ENCODE measurements at regions not wholly inside any gene's neighbourhood (a gene's known extent, or its start where the extent isn't known, plus 50 kb on each side); places are given as distances from the start of the nearest gene placed in this dataset.

- Mint-ChIP-seq H3K27me3 (peaks cover 4% of the 10 kb centered on the region), H3K4me1 (peaks cover 27% of the 10 kb centered on the region), H3K36me3 (ENCODE audit: low read depth) (no peaks in the 10 kb centered on the region), H3K27ac (no peak overlapping the region), H3K9me3 (ENCODE audit: low read depth) (no peaks in the 10 kb centered on the region), H3K4me3 (no peak overlapping the region)
- DNase-seq (no peak), ATAC-seq (no peak)
- intact Hi-C loops (cut with DNase I, micrococcal nuclease) = no loop called here
- ChIA-PET CTCF (interaction anchor here (1.1 kb wide), 1 partner anchor 48 kb away, joined by 3 read pairs; no protein-coding TSS in a partner anchor), POLR2A (no interaction called here)
Observed at GRCh38 chrX:134715930-134716619, 57.8 kb upstream of the PLAC1 start.

GRCh38 chrX:134714633-134715110, 56.4 kb upstream of the PLAC1 start:
- Mint-ChIP-seq H3K9me3 (ENCODE audit: low read depth) (no peaks in the 10 kb centered on the region), H3K27me3 (peaks cover 4% of the 10 kb centered on the region), H3K36me3 (ENCODE audit: low read depth) (no peaks in the 10 kb centered on the region), H3K4me3 (no peak overlapping the region), H3K4me1 (peaks cover 26% of the 10 kb centered on the region), H3K27ac (no peak overlapping the region)
- ChIA-PET CTCF (no interaction called here), POLR2A (no interaction called here)
- no peak for DNase-seq
- intact Hi-C loops (cut with DNase I, micrococcal nuclease) = no loop called here
- ATAC-seq = no peak

GRCh38 chrX:134713618-134714107, 55.4 kb upstream of the PLAC1 start:
- Mint-ChIP-seq H3K27ac (no peak overlapping the region), H3K36me3 (ENCODE audit: low read depth) (no peaks in the 10 kb centered on the region), H3K9me3 (ENCODE audit: low read depth) (no peaks in the 10 kb centered on the region), H3K27me3 (peaks cover 4% of the 10 kb centered on the region), H3K4me1 (peaks cover 20% of the 10 kb centered on the region), H3K4me3 (no peak overlapping the region)
- POLR2A ChIA-PET = no interaction called here
- CTCF ChIA-PET = no interaction called here
- no peak for DNase-seq
- ATAC-seq = no peak
- intact Hi-C loops (cut with DNase I, micrococcal nuclease) = no loop called here

- intact Hi-C loops (cut with DNase I, micrococcal nuclease) = no loop called here
- ChIA-PET POLR2A (no interaction called here), CTCF (interaction anchor here (1.3 kb wide), 1 partner anchor 588 kb away, joined by 3 read pairs; no protein-coding TSS in a partner anchor)
- DNase-seq (no peak), ATAC-seq (peak; percentile 23)
- Mint-ChIP-seq H3K4me3 (no peak overlapping the region), H3K27ac (no peak overlapping the region), H3K4me1 (peaks cover 7% of the 10 kb centered on the region), H3K27me3 (peaks cover 4% of the 10 kb centered on the region), H3K36me3 (ENCODE audit: low read depth) (no peaks in the 10 kb centered on the region), H3K9me3 (ENCODE audit: low read depth) (no peaks in the 10 kb centered on the region)
Observed at GRCh38 chrX:134712272-134712671, 54.0 kb upstream of the PLAC1 start.

GRCh38 chrX:134711135-134711921, 53.1 kb upstream of the PLAC1 start:
- no peak for ATAC-seq
- CTCF ChIA-PET = interaction anchor here (0.6 to 1.3 kb wide), 2 partner anchors 587 to 845 kb away, joined by 3 read pairs; no protein-coding TSS in a partner anchor
- Mint-ChIP-seq H3K27me3 (peaks cover 4% of the 10 kb centered on the region), H3K36me3 (ENCODE audit: low read depth) (no peaks in the 10 kb centered on the region), H3K4me3 (no peak overlapping the region), H3K9me3 (ENCODE audit: low read depth) (no peaks in the 10 kb centered on the region), H3K4me1 (peaks cover 6% of the 10 kb centered on the region), H3K27ac (no peak overlapping the region)
- POLR2A ChIA-PET = no interaction called here
- no peak for DNase-seq
- intact Hi-C loops (cut with DNase I, micrococcal nuclease) = no loop called here
